GM21381 (cell line): ENCODE measurements at regions not wholly inside any gene's neighbourhood (a gene's known extent, or its start where the extent isn't known, plus 50 kb on each side); places are given as distances from the start of the nearest gene placed in this dataset.

Source experiments
- ATAC-seq: cut with Tn5 transposase; IDR thresholded peaks from one replicate; pipeline ENCODE4 v1.9.1; 2021; ENCODE audit warnings: mild to moderate bottlenecking, moderate library complexity; ENCODE audit not compliant: unreplicated experiment

GRCh38 chr1:96340686-96341085 lies 380.9 kb upstream of the PTBP2 start:
- no peak for ATAC-seq

GRCh38 chr1:96346719-96347118 lies 374.9 kb upstream of the PTBP2 start:
- ATAC-seq, result no peak

GRCh38 chr1:96349896-96350295 lies 371.7 kb upstream of the PTBP2 start:
- ATAC-seq, result no peak

GRCh38 chr1:96352733-96353132 lies 368.9 kb upstream of the PTBP2 start:
- ATAC-seq, result no peak

- ATAC-seq, result no peak
Observed at GRCh38 chr1:96355521-96355920, 366.1 kb upstream of the PTBP2 start.

- ATAC-seq, result no peak
Observed at GRCh38 chr1:96355961-96356360, 365.6 kb upstream of the PTBP2 start.

GRCh38 chr1:96357141-96357765 lies 364.3 kb upstream of the PTBP2 start:
- no peak for ATAC-seq

- ATAC-seq, result no peak
Observed at GRCh38 chr1:96358057-96358456, 363.5 kb upstream of the PTBP2 start.

GRCh38 chr1:96360036-96360795 lies 361.4 kb upstream of the PTBP2 start:
- no peak for ATAC-seq

- ATAC-seq, result no peak
Observed at GRCh38 chr1:96361271-96361856, 360.2 kb upstream of the PTBP2 start.

- ATAC-seq, result no peak
Observed at GRCh38 chr1:96361961-96362360, 359.6 kb upstream of the PTBP2 start.

- ATAC-seq, result peak; percentile 62
Observed at GRCh38 chr1:96362623-96363022, 359.0 kb upstream of the PTBP2 start.

- no peak for ATAC-seq
Observed at GRCh38 chr1:96363826-96364225, 357.8 kb upstream of the PTBP2 start.

- no peak for ATAC-seq
Observed at GRCh38 chr1:96364576-96364975, 357.0 kb upstream of the PTBP2 start.

- no peak for ATAC-seq
Observed at GRCh38 chr1:96365076-96365475, 356.5 kb upstream of the PTBP2 start.

GRCh38 chr1:96365596-96366390 lies 355.8 kb upstream of the PTBP2 start:
- no peak for ATAC-seq

GRCh38 chr1:96366516-96366915 lies 355.1 kb upstream of the PTBP2 start:
- ATAC-seq, result no peak

- no peak for ATAC-seq
Observed at GRCh38 chr1:96367791-96368190, 353.8 kb upstream of the PTBP2 start.

- ATAC-seq, result no peak
Observed at GRCh38 chr1:96370757-96371156, 350.8 kb upstream of the PTBP2 start.

- no peak for ATAC-seq
Observed at GRCh38 chr1:96372881-96373280, 348.7 kb upstream of the PTBP2 start.

GRCh38 chr1:96374076-96374762 lies 347.4 kb upstream of the PTBP2 start:
- ATAC-seq, result no peak
